GM06990 (cell line): ENCODE measurements at regions not wholly inside any gene's neighbourhood (a gene's known extent, or its start where the extent isn't known, plus 50 kb on each side); places are given as distances from the start of the nearest gene placed in this dataset.

ENCODE experiments used
- DNase-seq: peaks from one replicate; pipeline ENCODE4 v3.0.0-alpha.2; 2011; ENCODE audit not compliant: insufficient read length; ENCODE audit errors: extremely low read depth
- H3K27me3 ChIP-seq: replicated peaks from 2 replicates; pipeline ENCODE4 v1.6.0; 2011; ENCODE audit warnings: low read length; ENCODE audit not compliant: control insufficient read depth, insufficient read depth
- H3K36me3 ChIP-seq: 2 replicates; pipeline ENCODE4 v1.5.1; 2011; ENCODE audit warnings: low read length; ENCODE audit not compliant: control insufficient read depth, insufficient read depth
- H3K4me3 ChIP-seq: replicated peaks from 2 replicates; pipeline ENCODE4 v1.5.1; 2011; ENCODE audit warnings: low read depth, mild to moderate bottlenecking, control low read depth, low read length
- TF ChIP-seq, protein P1 (sequence below): IDR thresholded peaks from 2 replicates; pipeline ENCODE4 v1.5.1; 2011; ENCODE audit warnings: low read length, control low read depth, mild to moderate bottlenecking, inconsistent platforms; ENCODE audit not compliant: insufficient read depth, poor library complexity, severe bottlenecking

DNA sequence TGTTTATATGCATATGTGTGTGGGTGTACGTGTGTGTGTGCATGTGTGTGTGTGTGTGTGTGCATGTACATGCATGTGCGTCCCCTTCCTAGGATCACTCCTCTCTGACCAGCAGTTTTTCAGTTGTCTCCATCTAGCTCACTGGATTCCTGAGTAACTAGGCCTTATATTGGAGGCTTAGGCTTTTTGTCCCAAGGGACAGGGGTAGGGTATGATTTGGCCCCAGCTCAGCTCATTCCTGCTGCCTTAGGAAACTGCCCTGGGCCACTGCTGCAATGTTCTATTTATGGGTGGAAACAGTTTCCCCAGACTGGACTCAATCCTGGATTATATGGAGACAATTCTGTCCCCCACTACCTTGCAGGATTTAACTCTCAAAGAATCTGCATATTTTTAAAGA is 68.8 kb upstream of the SDK1 start:
- Histone ChIP-seq H3K27me3 (no peaks in the 10 kb centered on the region), H3K36me3 (no peaks in the 10 kb centered on the region), H3K4me3 (no peak overlapping the region)
- no peak for DNase-seq
- TF ChIP-seq, protein P1, sequence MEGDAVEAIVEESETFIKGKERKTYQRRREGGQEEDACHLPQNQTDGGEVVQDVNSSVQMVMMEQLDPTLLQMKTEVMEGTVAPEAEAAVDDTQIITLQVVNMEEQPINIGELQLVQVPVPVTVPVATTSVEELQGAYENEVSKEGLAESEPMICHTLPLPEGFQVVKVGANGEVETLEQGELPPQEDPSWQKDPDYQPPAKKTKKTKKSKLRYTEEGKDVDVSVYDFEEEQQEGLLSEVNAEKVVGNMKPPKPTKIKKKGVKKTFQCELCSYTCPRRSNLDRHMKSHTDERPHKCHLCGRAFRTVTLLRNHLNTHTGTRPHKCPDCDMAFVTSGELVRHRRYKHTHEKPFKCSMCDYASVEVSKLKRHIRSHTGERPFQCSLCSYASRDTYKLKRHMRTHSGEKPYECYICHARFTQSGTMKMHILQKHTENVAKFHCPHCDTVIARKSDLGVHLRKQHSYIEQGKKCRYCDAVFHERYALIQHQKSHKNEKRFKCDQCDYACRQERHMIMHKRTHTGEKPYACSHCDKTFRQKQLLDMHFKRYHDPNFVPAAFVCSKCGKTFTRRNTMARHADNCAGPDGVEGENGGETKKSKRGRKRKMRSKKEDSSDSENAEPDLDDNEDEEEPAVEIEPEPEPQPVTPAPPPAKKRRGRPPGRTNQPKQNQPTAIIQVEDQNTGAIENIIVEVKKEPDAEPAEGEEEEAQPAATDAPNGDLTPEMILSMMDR, result no peak

DNA sequence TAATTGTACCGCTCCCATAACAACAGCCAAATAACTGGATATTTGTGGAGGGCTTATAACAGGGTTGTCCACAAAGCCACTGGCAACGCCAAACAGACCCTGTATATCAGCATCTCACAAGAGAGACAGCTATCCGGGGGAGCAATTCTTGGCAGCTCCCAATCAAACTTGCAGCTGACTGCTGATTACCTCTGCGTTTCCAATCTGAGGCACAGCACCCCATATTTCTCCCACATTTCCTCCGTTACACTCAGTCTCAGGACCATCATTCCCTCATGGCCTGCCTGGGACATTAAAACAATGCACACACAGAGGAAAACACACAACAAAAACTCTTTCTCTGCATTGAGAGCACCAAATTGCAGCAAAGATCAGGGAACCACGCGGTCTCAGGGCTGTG is 67.8 kb upstream of the SDK1 start:
- H3K4me3 ChIP-seq, result no peak overlapping the region
- DNase-seq, result no peak
- TF ChIP-seq, protein P1, result no peak
- no peaks in the 10 kb centered on the region for H3K27me3 ChIP-seq
- H3K36me3 ChIP-seq, result no peaks in the 10 kb centered on the region

DNA sequence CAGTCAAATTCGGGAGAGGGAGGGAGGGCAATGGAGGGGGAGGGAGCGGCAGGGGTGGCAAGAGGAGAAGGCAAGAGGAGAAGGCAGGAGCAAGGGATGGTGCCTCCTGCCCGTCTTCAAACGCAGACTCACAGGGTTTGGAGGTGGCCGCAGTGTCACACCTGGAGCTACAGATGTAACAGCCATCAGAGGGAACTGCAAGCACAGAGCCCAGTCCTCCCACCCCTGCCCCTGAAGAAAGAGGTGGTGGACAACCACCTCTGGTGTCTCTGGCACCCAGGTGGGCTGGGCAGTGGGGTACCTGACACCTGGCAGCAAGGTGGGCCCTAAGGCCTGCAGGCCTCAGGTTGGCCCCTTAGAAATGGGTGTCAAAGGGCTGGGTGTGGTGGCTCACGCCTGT is 67.0 kb upstream of the SDK1 start:
- Histone ChIP-seq H3K36me3 (no peaks in the 10 kb centered on the region), H3K4me3 (no peak overlapping the region)

DNA sequence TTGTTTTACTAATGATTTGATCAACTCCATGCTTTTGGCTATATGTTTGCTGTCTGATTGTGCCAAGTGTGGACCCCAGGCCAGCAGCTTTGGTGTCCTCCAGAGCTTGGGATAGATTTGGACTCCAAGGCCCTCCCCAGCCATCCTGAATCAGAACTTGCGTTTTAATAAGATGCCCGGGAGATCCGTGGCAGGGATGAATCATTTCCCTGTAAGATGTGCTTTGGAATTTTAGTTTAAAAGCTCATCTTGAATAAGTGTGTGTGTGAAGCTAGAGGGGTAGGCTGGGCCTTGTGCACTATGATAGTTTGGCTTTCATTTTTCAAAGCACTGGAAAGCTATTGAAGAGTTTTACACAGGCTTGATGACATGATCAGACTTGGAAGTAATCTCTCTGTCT is 66.2 kb upstream of the SDK1 start:
- Histone ChIP-seq H3K4me3 (no peak overlapping the region), H3K36me3 (no peaks in the 10 kb centered on the region), H3K27me3 (no peaks in the 10 kb centered on the region)
- TF ChIP-seq, protein P1, result no peak
- DNase-seq, result no peak

More for the DNA sequence above, 67.0 kb upstream of the SDK1 start:
- no peaks in the 10 kb centered on the region for H3K27me3 ChIP-seq
- no peak for DNase-seq
- TF ChIP-seq, protein P1, result no peak

DNA sequence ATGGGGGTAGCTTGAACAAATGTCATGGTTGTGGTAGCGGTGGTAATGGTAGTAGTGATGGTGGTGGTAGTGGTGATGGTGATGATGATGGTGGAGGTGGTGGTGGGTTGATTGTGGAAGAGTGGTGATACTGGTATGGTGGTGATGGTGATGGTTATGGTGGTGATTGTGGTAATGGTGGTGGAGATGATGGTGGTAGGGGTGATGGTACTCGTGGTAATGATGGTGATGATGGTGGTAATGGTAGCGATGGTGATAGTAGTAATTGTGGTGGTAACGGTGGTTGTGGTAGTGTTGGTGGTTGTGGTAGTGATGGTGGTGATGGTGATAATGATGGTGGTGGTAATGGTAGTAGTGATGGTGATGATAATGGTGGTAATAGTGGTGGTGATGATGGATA is 65.7 kb upstream of the SDK1 start:
- Histone ChIP-seq H3K27me3 (no peaks in the 10 kb centered on the region), H3K4me3 (no peak overlapping the region), H3K36me3 (no peaks in the 10 kb centered on the region)
- TF ChIP-seq, protein P1, result no peak
- no peak for DNase-seq

DNA sequence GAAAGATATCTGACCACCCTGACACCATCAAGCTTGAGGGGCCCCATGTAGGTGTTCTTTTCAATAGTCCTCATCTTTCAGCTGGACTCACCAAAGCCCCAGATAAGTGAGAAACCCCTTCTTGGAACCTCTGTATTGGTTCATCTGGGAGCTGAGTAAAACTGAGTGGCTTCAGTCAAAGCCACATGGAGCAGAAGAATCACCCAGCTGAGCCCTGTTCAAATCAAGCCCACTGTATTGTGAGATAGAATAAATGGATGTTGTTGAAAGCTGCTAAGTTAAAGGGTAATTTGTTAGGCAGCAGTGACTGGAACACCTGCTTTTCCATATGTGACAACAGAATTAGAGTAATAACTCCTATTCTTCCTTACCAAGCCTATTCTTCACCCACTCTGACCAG is 64.8 kb upstream of the SDK1 start:
- Histone ChIP-seq H3K27me3 (no peaks in the 10 kb centered on the region), H3K4me3 (no peak overlapping the region), H3K36me3 (no peaks in the 10 kb centered on the region)
- TF ChIP-seq, protein P1, result no peak
- no peak for DNase-seq
